ENCODE measurements at regions not wholly inside any gene's neighbourhood (a gene's known extent, or its start where the extent isn't known, plus 50 kb on each side); places are given as distances from the start of the nearest gene placed in this dataset.
A peak's percentile ranks its signal among the peaks of the same experiment; 100 is the strongest.

DNA sequence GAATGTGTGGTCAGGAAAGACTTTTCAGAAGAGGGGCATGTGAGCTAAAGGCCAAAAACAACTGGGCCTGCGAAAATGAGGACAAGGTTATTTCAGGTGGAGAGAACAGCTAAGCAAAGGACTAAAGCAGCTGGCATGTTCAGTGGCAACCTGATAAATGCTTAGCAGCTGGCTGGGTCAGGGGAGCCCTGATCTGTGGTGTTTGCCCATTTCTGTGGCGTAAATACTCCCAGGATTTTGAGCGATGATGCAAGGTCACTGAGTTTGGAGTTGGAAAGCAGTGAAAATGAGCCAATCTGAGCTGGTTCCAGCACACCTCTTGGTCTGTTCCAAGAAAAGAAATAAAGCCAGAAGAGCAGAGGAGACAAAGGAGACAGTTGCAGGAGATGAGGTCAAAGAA lies 704.3 kb downstream of the UQCRFS1 start:
- Histone ChIP-seq H3K36me3 (no peaks in the 10 kb centered on the region), H3K27me3 (no peaks in the 10 kb centered on the region), H3K27ac (no peak overlapping the region), H3K4me1 (peaks cover 0 to 5% of the 10 kb centered on the region in 2 donors), H3K4me3 (no peak overlapping the region), H3K9me3 (no peaks in the 10 kb centered on the region)
- DNase-seq (no peak), ATAC-seq (no peak)
- intact Hi-C loops (cut with DNase I), result no loop called here
- TF ChIP-seq, protein P1, sequence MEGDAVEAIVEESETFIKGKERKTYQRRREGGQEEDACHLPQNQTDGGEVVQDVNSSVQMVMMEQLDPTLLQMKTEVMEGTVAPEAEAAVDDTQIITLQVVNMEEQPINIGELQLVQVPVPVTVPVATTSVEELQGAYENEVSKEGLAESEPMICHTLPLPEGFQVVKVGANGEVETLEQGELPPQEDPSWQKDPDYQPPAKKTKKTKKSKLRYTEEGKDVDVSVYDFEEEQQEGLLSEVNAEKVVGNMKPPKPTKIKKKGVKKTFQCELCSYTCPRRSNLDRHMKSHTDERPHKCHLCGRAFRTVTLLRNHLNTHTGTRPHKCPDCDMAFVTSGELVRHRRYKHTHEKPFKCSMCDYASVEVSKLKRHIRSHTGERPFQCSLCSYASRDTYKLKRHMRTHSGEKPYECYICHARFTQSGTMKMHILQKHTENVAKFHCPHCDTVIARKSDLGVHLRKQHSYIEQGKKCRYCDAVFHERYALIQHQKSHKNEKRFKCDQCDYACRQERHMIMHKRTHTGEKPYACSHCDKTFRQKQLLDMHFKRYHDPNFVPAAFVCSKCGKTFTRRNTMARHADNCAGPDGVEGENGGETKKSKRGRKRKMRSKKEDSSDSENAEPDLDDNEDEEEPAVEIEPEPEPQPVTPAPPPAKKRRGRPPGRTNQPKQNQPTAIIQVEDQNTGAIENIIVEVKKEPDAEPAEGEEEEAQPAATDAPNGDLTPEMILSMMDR (IDR thresholded peaks at IDR 0.05), result no peak

DNA sequence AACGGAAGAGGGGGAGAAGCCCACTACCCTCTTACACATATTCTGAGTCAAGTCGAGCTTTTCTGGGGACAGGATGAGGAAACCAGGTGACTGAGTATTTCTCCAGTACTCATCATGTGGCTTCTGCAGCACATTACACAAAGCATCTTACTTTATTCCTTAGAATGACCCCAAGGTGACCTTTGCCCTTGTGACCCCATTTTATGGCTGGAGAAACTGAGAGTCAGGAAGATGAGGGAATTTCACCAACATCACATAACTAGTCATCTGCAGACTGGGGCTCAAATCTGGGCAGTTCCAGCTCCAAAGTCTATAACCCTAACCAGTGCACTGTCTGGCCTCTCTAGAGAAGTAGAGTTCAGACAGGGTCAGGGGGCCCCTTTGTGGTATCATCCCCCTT lies 707.0 kb downstream of the UQCRFS1 start:
- TF ChIP-seq, protein P1 (IDR thresholded peaks at IDR 0.05), result no peak
- H3K4me3 ChIP-seq, result no peak overlapping the region
- intact Hi-C loops (cut with DNase I), result no loop called here
- H3K9me3 ChIP-seq, result no peaks in the 10 kb centered on the region
- ATAC-seq (no peak), DNase-seq (no peak)
- no peaks in the 10 kb centered on the region for H3K36me3 ChIP-seq
- peaks cover 0 to 16% of the 10 kb centered on the region in 2 donors for H3K4me1 ChIP-seq
- H3K27me3 ChIP-seq, result no peaks in the 10 kb centered on the region
- no peak overlapping the region for H3K27ac ChIP-seq

DNA sequence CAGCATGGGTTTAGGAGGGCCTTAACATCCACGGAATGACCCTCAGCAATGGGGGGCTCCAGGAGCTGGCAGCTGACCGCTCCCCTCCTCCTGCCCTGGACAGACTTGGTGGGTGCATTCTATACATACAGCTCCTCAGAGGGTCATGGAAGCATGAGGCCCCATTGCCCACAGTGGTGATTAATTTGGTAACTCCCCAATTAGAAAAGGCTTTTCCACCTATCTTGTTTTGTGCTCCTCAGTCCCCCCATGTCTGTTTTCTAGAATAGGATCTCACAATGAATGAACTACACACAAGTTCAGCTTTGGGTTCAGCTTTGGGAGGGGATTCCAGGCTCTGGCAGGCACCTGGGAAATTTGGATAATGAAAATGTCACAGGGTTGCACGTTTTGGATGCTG lies 707.8 kb downstream of the UQCRFS1 start:
- no peak overlapping the region for H3K4me3 ChIP-seq
- TF ChIP-seq, protein P1 (IDR thresholded peaks at IDR 0.05), result no peak
- H3K27ac ChIP-seq, result no peak overlapping the region
- peaks cover 0 to 24% of the 10 kb centered on the region in 2 donors for H3K4me1 ChIP-seq
- no peak for ATAC-seq
- DNase-seq, result no peak
- H3K27me3 ChIP-seq, result no peaks in the 10 kb centered on the region
- H3K36me3 ChIP-seq, result no peaks in the 10 kb centered on the region
- intact Hi-C loops (cut with DNase I), result no loop called here
- no peaks in the 10 kb centered on the region for H3K9me3 ChIP-seq

DNA sequence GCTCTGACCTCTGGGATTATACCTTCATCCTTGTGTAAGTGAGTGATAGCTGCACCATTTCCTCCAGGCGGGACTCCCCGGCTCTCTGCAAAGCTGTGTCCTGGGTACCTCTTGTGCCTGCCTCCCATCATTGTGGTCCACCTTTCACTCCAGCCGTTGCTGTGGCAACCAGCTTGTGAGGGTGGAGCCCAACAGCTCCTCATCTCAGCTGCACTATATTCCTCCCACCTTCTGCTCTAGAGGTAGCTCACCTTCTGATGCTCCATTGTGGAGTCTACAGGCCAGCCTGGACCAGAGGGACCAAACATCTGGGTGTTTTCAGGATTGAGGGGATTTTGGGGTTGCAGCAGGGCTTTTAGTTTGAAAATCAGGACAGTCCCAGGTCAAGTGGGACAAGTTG lies 708.2 kb downstream of the UQCRFS1 start:
- H3K4me1 ChIP-seq, result peaks cover 0 to 28% of the 10 kb centered on the region in 2 donors
- no peaks in the 10 kb centered on the region for H3K9me3 ChIP-seq
- TF ChIP-seq, protein P1 (IDR thresholded peaks at IDR 0.05), result no peak
- intact Hi-C loops (cut with DNase I), result no loop called here
- H3K27ac ChIP-seq, result no peak overlapping the region
- no peak overlapping the region for H3K4me3 ChIP-seq
- H3K27me3 ChIP-seq, result no peaks in the 10 kb centered on the region
- DNase-seq, result no peak
- H3K36me3 ChIP-seq, result no peaks in the 10 kb centered on the region
- no peak for ATAC-seq

DNA sequence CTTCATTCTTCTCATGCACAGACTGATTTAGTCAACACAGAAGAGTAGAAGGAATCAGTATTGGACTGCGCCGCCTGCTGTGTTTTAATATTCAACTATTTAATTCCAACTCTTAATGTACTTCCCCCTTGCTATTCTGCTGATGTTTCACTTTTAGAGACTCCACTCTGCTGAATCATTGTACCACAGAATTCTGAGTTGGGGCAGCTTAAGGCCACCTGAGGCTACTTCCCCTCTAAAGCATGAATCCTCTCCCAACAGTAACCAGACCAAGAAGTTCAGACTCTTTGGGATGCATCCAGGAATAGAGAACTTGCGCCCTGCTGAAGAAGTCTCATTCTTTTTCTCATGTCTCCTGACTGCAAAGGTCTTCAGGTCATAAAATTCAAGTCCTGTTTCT lies 708.8 kb downstream of the UQCRFS1 start:
- TF ChIP-seq, protein P1 (IDR thresholded peaks at IDR 0.05), result no peak
- peaks cover 0 to 30% of the 10 kb centered on the region in 2 donors for H3K4me1 ChIP-seq
- no peak for DNase-seq
- peak; percentile 37 for ATAC-seq
- H3K9me3 ChIP-seq, result no peaks in the 10 kb centered on the region
- intact Hi-C loops (cut with DNase I), result no loop called here
- no peaks in the 10 kb centered on the region for H3K36me3 ChIP-seq
- no peaks in the 10 kb centered on the region for H3K27me3 ChIP-seq
- no peak overlapping the region for H3K27ac ChIP-seq
- no peak overlapping the region for H3K4me3 ChIP-seq

Measured in left lung (tissue), 4 donors.